Naive thymus-derived CD8-positive, alpha-beta T cell (primary cell): ENCODE measurements at regions not wholly inside any gene's neighbourhood (a gene's known extent, or its start where the extent isn't known, plus 50 kb on each side); places are given as distances from the start of the nearest gene placed in this dataset.

Experiments
- ATAC-seq, 2 donors: fragments of 150-1000 bp; cut with Tn5 transposase in 1 of 2; sonication (Bioruptor Pico), chemical (Tn5 transposase) in 1 of 2; 1 replicate in 1 of 2; 2 replicates in 1 of 2; pipeline ENCODE4 v1.10.0; 2021; ENCODE audit warnings: mild to moderate bottlenecking in 2 of 2, moderate library complexity in 2 of 2
- POLR2A ChIA-PET: fragments of 350-600 bp; sonication (Branson Sonifier 250); formaldehyde crosslinking; loops from one replicate; lab custom pipeline; 2021; ENCODE audit warnings: antibody characterized with exemption; lab: Charles Lee
- DNase-seq, 10 donors: peaks; one replicate each; pipeline versions ENCODE4 v3.0.0 to v3.0.0-alpha.2; 2020 to 2022
- H3K27ac Mint-ChIP-seq, 10 donors: one replicate each; pipeline ENCODE4 v1.8.0; 2020 to 2022; ENCODE audit warnings: mild to moderate bottlenecking in 10 of 10, mixed read lengths in 10 of 10, moderate library complexity in 4 of 10, inconsistent platforms in 1 of 10
- H3K27me3 Mint-ChIP-seq, 5 donors: one replicate each; pipeline ENCODE4 v1.8.0; 2021 to 2022; ENCODE audit warnings: mixed read lengths in 5 of 5
- H3K36me3 Mint-ChIP-seq, 3 donors: one replicate each; pipeline ENCODE4 v1.8.0; 2020 to 2022; ENCODE audit warnings: mixed read lengths in 3 of 3, mild to moderate bottlenecking in 2 of 3, inconsistent platforms in 1 of 3
- H3K4me1 Mint-ChIP-seq, 4 donors: one replicate each; pipeline ENCODE4 v1.8.0; 2021 to 2022; ENCODE audit warnings: mixed read lengths in 4 of 4
- H3K4me3 Mint-ChIP-seq, 10 donors: one replicate each; pipeline ENCODE4 v1.8.0; 2020 to 2022; ENCODE audit warnings: mild to moderate bottlenecking in 10 of 10, mixed read lengths in 10 of 10, moderate library complexity in 6 of 10, inconsistent platforms in 1 of 10
- H3K9me3 Mint-ChIP-seq, 9 donors: one replicate each; pipeline ENCODE4 v1.8.0; 2020 to 2022; ENCODE audit warnings: mixed read lengths in 9 of 9, mild to moderate bottlenecking in 3 of 9, inconsistent platforms in 1 of 9, moderate library complexity in 1 of 9

- ATAC-seq, result no peak
- no peak for DNase-seq
- POLR2A ChIA-PET, result no interaction called here
- Mint-ChIP-seq H3K27ac (no peak overlapping the region), H3K4me1 (no peaks in the 10 kb centered on the region), H3K9me3 (peaks cover 0 to 18% (median 5%) of the 10 kb centered on the region in 9 donors), H3K4me3 (no peak overlapping the region), H3K27me3 (peaks cover 0 to 7% (median 0%) of the 10 kb centered on the region in 5 donors), H3K36me3 (no peaks in the 10 kb centered on the region)
Observed at GRCh38 chr7:34236839-34237492, 331.6 kb downstream of the BMPER start.

- no peaks in the 10 kb centered on the region for H3K4me1 Mint-ChIP-seq
- peaks cover 0 to 7% (median 0%) of the 10 kb centered on the region in 5 donors for H3K27me3 Mint-ChIP-seq
- DNase-seq (no peak), ATAC-seq (no peak)
- H3K9me3 Mint-ChIP-seq, result peaks cover 0 to 18% (median 5%) of the 10 kb centered on the region in 9 donors
- no peak overlapping the region for H3K27ac Mint-ChIP-seq
- no peaks in the 10 kb centered on the region for H3K36me3 Mint-ChIP-seq
- POLR2A ChIA-PET, result no interaction called here
- no peak overlapping the region for H3K4me3 Mint-ChIP-seq
Observed at GRCh38 chr7:34237493-34237849, 332.1 kb downstream of the BMPER start.

GRCh38 chr7:34240417-34240816 lies 335.1 kb downstream of the BMPER start:
- DNase-seq (no peak), ATAC-seq (no peak)
- Mint-ChIP-seq H3K4me3 (no peak overlapping the region), H3K36me3 (no peaks in the 10 kb centered on the region), H3K4me1 (no peaks in the 10 kb centered on the region), H3K27me3 (peaks cover 0 to 11% (median 0%) of the 10 kb centered on the region in 5 donors), H3K27ac (no peak overlapping the region), H3K9me3 (peaks cover 0 to 18% (median 0%) of the 10 kb centered on the region in 9 donors)
- POLR2A ChIA-PET, result no interaction called here

- ATAC-seq, result no peak
- no peaks in the 10 kb centered on the region for H3K4me1 Mint-ChIP-seq
- POLR2A ChIA-PET, result no interaction called here
- H3K36me3 Mint-ChIP-seq, result no peaks in the 10 kb centered on the region
- peaks cover 0 to 7% (median 0%) of the 10 kb centered on the region in 5 donors for H3K27me3 Mint-ChIP-seq
- no peak overlapping the region for H3K4me3 Mint-ChIP-seq
- DNase-seq, result no peak
- H3K27ac Mint-ChIP-seq, result no peak overlapping the region
- H3K9me3 Mint-ChIP-seq, result peaks cover 0 to 23% (median 0%) of the 10 kb centered on the region in 9 donors
Observed at GRCh38 chr7:34242391-34242790, 337.1 kb downstream of the BMPER start.

GRCh38 chr7:34245246-34245645 lies 339.9 kb downstream of the BMPER start:
- DNase-seq (no peak), ATAC-seq (no peak)
- Mint-ChIP-seq H3K27ac (no peak overlapping the region), H3K4me1 (no peaks in the 10 kb centered on the region), H3K27me3 (peaks cover 0 to 4% (median 0%) of the 10 kb centered on the region in 5 donors), H3K9me3 (peaks cover 0 to 23% (median 0%) of the 10 kb centered on the region in 9 donors), H3K36me3 (no peaks in the 10 kb centered on the region), H3K4me3 (no peak overlapping the region)
- POLR2A ChIA-PET, result no interaction called here

GRCh38 chr7:34247468-34247867 lies 342.1 kb downstream of the BMPER start:
- ATAC-seq, result no peak
- POLR2A ChIA-PET, result no interaction called here
- peaks cover 0 to 4% (median 0%) of the 10 kb centered on the region in 5 donors for H3K27me3 Mint-ChIP-seq
- no peaks in the 10 kb centered on the region for H3K36me3 Mint-ChIP-seq
- no peak for DNase-seq
- H3K4me3 Mint-ChIP-seq, result no peak overlapping the region
- H3K27ac Mint-ChIP-seq, result no peak overlapping the region
- H3K4me1 Mint-ChIP-seq, result no peaks in the 10 kb centered on the region
- H3K9me3 Mint-ChIP-seq, result peaks cover 0 to 23% (median 0%) of the 10 kb centered on the region in 9 donors

GRCh38 chr7:34249192-34249591 lies 343.9 kb downstream of the BMPER start:
- DNase-seq (no peak), ATAC-seq (no peak)
- H3K4me3 Mint-ChIP-seq, result no peak overlapping the region
- POLR2A ChIA-PET, result no interaction called here
- peaks cover 0 to 14% (median 0%) of the 10 kb centered on the region in 9 donors for H3K9me3 Mint-ChIP-seq
- no peaks in the 10 kb centered on the region for H3K27me3 Mint-ChIP-seq
- H3K4me1 Mint-ChIP-seq, result no peaks in the 10 kb centered on the region
- H3K36me3 Mint-ChIP-seq, result no peaks in the 10 kb centered on the region
- H3K27ac Mint-ChIP-seq, result no peak overlapping the region

GRCh38 chr7:34260279-34260678 lies 354.9 kb downstream of the BMPER start:
- Mint-ChIP-seq H3K27ac (no peak overlapping the region), H3K9me3 (peaks cover 0 to 10% (median 2%) of the 10 kb centered on the region in 9 donors), H3K27me3 (no peaks in the 10 kb centered on the region), H3K4me3 (no peak overlapping the region), H3K36me3 (no peaks in the 10 kb centered on the region), H3K4me1 (no peaks in the 10 kb centered on the region)
- POLR2A ChIA-PET, result no interaction called here
- ATAC-seq (no peak), DNase-seq (no peak)

GRCh38 chr7:34263168-34263567 lies 357.8 kb downstream of the BMPER start:
- ATAC-seq (no peak), DNase-seq (no peak)
- Mint-ChIP-seq H3K27me3 (no peaks in the 10 kb centered on the region), H3K4me1 (no peaks in the 10 kb centered on the region), H3K36me3 (no peaks in the 10 kb centered on the region), H3K27ac (no peak overlapping the region), H3K4me3 (no peak overlapping the region), H3K9me3 (peaks cover 0 to 6% (median 2%) of the 10 kb centered on the region in 9 donors)
- POLR2A ChIA-PET, result no interaction called here

- no peaks in the 10 kb centered on the region for H3K4me1 Mint-ChIP-seq
Observed at GRCh38 chr7:34269084-34269483, 363.7 kb downstream of the BMPER start.

GRCh38 chr7:34275624-34276023 lies 370.3 kb downstream of the BMPER start:
- POLR2A ChIA-PET, result no interaction called here
- H3K4me3 Mint-ChIP-seq, result no peak overlapping the region

More at GRCh38 chr7:34269084-34269483, 363.7 kb downstream of the BMPER start:
- ATAC-seq, result no peak
- DNase-seq, result no peak
- no peak overlapping the region for H3K4me3 Mint-ChIP-seq
- H3K36me3 Mint-ChIP-seq, result no peaks in the 10 kb centered on the region
- POLR2A ChIA-PET, result no interaction called here
- H3K9me3 Mint-ChIP-seq, result peaks cover 0 to 10% (median 0%) of the 10 kb centered on the region in 9 donors
- peaks cover 0 to 3% (median 0%) of the 10 kb centered on the region in 5 donors for H3K27me3 Mint-ChIP-seq
- H3K27ac Mint-ChIP-seq, result no peak overlapping the region

GRCh38 chr7:34277016-34277802 lies 371.9 kb downstream of the BMPER start:
- Mint-ChIP-seq H3K27me3 (peaks cover 0 to 3% (median 0%) of the 10 kb centered on the region in 5 donors), H3K4me3 (no peak overlapping the region), H3K4me1 (no peaks in the 10 kb centered on the region), H3K36me3 (no peaks in the 10 kb centered on the region), H3K27ac (no peak overlapping the region), H3K9me3 (peaks cover 0 to 11% (median 3%) of the 10 kb centered on the region in 9 donors)
- POLR2A ChIA-PET, result no interaction called here
- no peak for DNase-seq
- no peak for ATAC-seq

More at GRCh38 chr7:34275624-34276023, 370.3 kb downstream of the BMPER start:
- DNase-seq (no peak), ATAC-seq (no peak)
- no peak overlapping the region for H3K27ac Mint-ChIP-seq
- H3K4me1 Mint-ChIP-seq, result no peaks in the 10 kb centered on the region
- peaks cover 0 to 7% (median 0%) of the 10 kb centered on the region in 9 donors for H3K9me3 Mint-ChIP-seq
- no peaks in the 10 kb centered on the region for H3K27me3 Mint-ChIP-seq
- no peaks in the 10 kb centered on the region for H3K36me3 Mint-ChIP-seq

- no peaks in the 10 kb centered on the region for H3K4me1 Mint-ChIP-seq
- H3K4me3 Mint-ChIP-seq, result no peak overlapping the region
- ATAC-seq (no peak), DNase-seq (no peak)
- peaks cover 0 to 16% (median 4%) of the 10 kb centered on the region in 9 donors for H3K9me3 Mint-ChIP-seq
- POLR2A ChIA-PET, result no interaction called here
- peaks cover 0 to 5% (median 0%) of the 10 kb centered on the region in 3 donors for H3K36me3 Mint-ChIP-seq
- H3K27ac Mint-ChIP-seq, result no peak overlapping the region
- peaks cover 0 to 3% (median 0%) of the 10 kb centered on the region in 5 donors for H3K27me3 Mint-ChIP-seq
Observed at GRCh38 chr7:34277803-34278199, 372.5 kb downstream of the BMPER start.
